ENCODE measurements at regions not wholly inside any gene's neighbourhood (a gene's known extent, or its start where the extent isn't known, plus 50 kb on each side); places are given as distances from the start of the nearest gene placed in this dataset.

- intact Hi-C loops (cut with DNase I), result no loop called here
- Histone ChIP-seq H3K27ac (no peak overlapping the region), H3K9me3 (no peaks in the 10 kb centered on the region), H3K4me3 (no peak overlapping the region), H3K27me3 (no peaks in the 10 kb centered on the region), H3K36me3 (no peaks in the 10 kb centered on the region), H3K4me1 (no peaks in the 10 kb centered on the region)
- TF ChIP-seq CTCF (IDR thresholded peaks at IDR 0.05), result no peak
- no peak for TF ChIP-seq POLR2A (IDR thresholded peaks at IDR 0.05)
- DNase-seq, result no peak
- no peak for ATAC-seq
- 64% methylated on average over 3 of the region's 3 CpGs for WGBS (ENCODE audit: insufficient coverage, low coverage, low lambda C conversion rate, missing lambda C conversion rate)
Measured at GRCh38 chr12:127273626-127274025, 993.3 kb upstream of the TMEM132C start.

GRCh38 chr12:127275416-127275815, 991.6 kb upstream of the TMEM132C start:
- H3K4me1 ChIP-seq, result no peaks in the 10 kb centered on the region
- DNase-seq, result no peak
- intact Hi-C loops (cut with DNase I), result no loop called here
- H3K27ac ChIP-seq, result no peak overlapping the region
- no peak for ATAC-seq
- H3K36me3 ChIP-seq, result no peaks in the 10 kb centered on the region
- TF ChIP-seq POLR2A (IDR thresholded peaks at IDR 0.05) (no peak), CTCF (IDR thresholded peaks at IDR 0.05) (no peak)
- no peak overlapping the region for H3K4me3 ChIP-seq
- 81% methylated on average over 4 of the region's 4 CpGs for WGBS (ENCODE audit: insufficient coverage, low coverage, low lambda C conversion rate, missing lambda C conversion rate)
- no peaks in the 10 kb centered on the region for H3K27me3 ChIP-seq
- no peaks in the 10 kb centered on the region for H3K9me3 ChIP-seq

GRCh38 chr12:127277882-127278281, 989.1 kb upstream of the TMEM132C start:
- 55% methylated on average over 6 of the region's 7 CpGs for WGBS (ENCODE audit: insufficient coverage, low coverage, low lambda C conversion rate, missing lambda C conversion rate)
- H3K36me3 ChIP-seq, result no peaks in the 10 kb centered on the region
- H3K4me1 ChIP-seq, result no peaks in the 10 kb centered on the region
- no peak overlapping the region for H3K27ac ChIP-seq
- no peak overlapping the region for H3K4me3 ChIP-seq
- no peaks in the 10 kb centered on the region for H3K27me3 ChIP-seq
- H3K9me3 ChIP-seq, result no peaks in the 10 kb centered on the region
- intact Hi-C loops (cut with DNase I), result no loop called here
- no peak for TF ChIP-seq POLR2A (IDR thresholded peaks at IDR 0.05)
- TF ChIP-seq CTCF (IDR thresholded peaks at IDR 0.05), result no peak
- no peak for ATAC-seq
- DNase-seq, result no peak

- intact Hi-C loops (cut with DNase I), result no loop called here
- Histone ChIP-seq H3K9me3 (no peaks in the 10 kb centered on the region), H3K4me3 (no peak overlapping the region), H3K27ac (no peak overlapping the region), H3K4me1 (no peaks in the 10 kb centered on the region), H3K36me3 (no peaks in the 10 kb centered on the region), H3K27me3 (no peaks in the 10 kb centered on the region)
- DNase-seq, result no peak
- peak in 2 of 4 donors; percentile 10 to 11 for ATAC-seq
- no CpG with 5 or more reads among the region's 3 CpGs for WGBS (ENCODE audit: insufficient coverage, low coverage, low lambda C conversion rate, missing lambda C conversion rate)
- TF ChIP-seq POLR2A (IDR thresholded peaks at IDR 0.05), result no peak
- no peak for TF ChIP-seq CTCF (IDR thresholded peaks at IDR 0.05)
Measured at GRCh38 chr12:127278351-127278750, 988.6 kb upstream of the TMEM132C start.
